ENCODE measurements at regions not wholly inside any gene's neighbourhood (a gene's known extent, or its start where the extent isn't known, plus 50 kb on each side); places are given as distances from the start of the nearest gene placed in this dataset.

DNA sequence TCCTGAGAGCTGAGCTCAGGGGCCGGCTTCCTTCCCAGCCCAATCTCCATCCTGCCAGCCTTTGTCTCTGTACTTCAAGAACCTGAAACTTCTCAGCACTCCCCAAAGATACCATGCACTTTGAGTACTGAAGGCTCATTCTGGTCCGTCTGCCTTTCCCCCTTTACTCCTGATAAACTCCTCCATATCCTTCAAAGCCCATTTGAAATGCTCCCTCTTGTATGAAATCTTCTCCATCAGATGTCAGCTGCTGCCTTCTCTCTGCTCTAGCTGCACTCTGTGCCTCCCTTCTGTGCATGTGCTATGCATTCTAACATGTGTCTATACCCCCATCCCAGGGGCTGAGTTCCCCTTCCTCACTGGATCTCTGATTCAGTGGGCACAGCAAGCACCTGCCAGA, 52.1 kb downstream of the PITPNM2 start:
- no peak for TF ChIP-seq POLR2A (IDR thresholded peaks at IDR 0.05)
- TF ChIP-seq, protein P1, sequence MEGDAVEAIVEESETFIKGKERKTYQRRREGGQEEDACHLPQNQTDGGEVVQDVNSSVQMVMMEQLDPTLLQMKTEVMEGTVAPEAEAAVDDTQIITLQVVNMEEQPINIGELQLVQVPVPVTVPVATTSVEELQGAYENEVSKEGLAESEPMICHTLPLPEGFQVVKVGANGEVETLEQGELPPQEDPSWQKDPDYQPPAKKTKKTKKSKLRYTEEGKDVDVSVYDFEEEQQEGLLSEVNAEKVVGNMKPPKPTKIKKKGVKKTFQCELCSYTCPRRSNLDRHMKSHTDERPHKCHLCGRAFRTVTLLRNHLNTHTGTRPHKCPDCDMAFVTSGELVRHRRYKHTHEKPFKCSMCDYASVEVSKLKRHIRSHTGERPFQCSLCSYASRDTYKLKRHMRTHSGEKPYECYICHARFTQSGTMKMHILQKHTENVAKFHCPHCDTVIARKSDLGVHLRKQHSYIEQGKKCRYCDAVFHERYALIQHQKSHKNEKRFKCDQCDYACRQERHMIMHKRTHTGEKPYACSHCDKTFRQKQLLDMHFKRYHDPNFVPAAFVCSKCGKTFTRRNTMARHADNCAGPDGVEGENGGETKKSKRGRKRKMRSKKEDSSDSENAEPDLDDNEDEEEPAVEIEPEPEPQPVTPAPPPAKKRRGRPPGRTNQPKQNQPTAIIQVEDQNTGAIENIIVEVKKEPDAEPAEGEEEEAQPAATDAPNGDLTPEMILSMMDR (IDR thresholded peaks at IDR 0.05), result no peak
